T-cell (primary cell): ENCODE measurements at regions not wholly inside any gene's neighbourhood (a gene's known extent, or its start where the extent isn't known, plus 50 kb on each side); places are given as distances from the start of the nearest gene placed in this dataset.

Experiments used
- ATAC-seq, 4 experiments: fragments of 200-7000 bp in 3 of 4; fragments of 150-1000 bp in 1 of 4; cut with Tn5 transposase; replicated peaks in 1 of 4; 1 replicate in 3 of 4; 2 replicates in 1 of 4; pipeline ENCODE4 v1.10.0; 2021; ENCODE audit warnings: moderate library complexity in 3 of 4, mild to moderate bottlenecking in 2 of 4, moderate number of reproducible peaks in 1 of 4
- CTCF ChIA-PET, 2 donors: fragments of 300-600 bp; sonication (Branson Sonifier 250); formaldehyde crosslinking; loops; one replicate each; lab custom pipeline; 2022; ENCODE audit warnings: antibody characterized with exemption in 2 of 2; lab: Charles Lee
- POLR2A ChIA-PET, 2 donors: fragments of 300-600 bp; sonication (Branson Sonifier 250); formaldehyde crosslinking; loops; one replicate each; lab custom pipeline; 2022; ENCODE audit warnings: antibody characterized with exemption in 2 of 2; lab: Charles Lee
- DNase-seq, 35 experiments: peaks; one replicate each; pipeline versions ENCODE4 v3.0.0 to v3.0.0-alpha.2; 2013 to 2023
- H3K27ac ChIP-seq: one replicate; pipeline ENCODE4 v1.5.1; 2013; ENCODE audit warnings: low read length
- H3K27me3 ChIP-seq, 2 experiments: replicated peaks in 1 of 2; 1 replicate in 1 of 2; 2 replicates in 1 of 2; pipeline versions ENCODE4 v1.6.1 to v1.7.0; 2013; ENCODE audit warnings: low read length in 1 of 2, mixed read lengths in 1 of 2; ENCODE audit not compliant: control insufficient read depth in 2 of 2, insufficient read depth in 2 of 2; ENCODE audit errors: extremely low read depth in 1 of 2
- H3K36me3 ChIP-seq, 2 donors: 1 replicate in 1 of 2; 2 replicates in 1 of 2; pipeline versions ENCODE4 v1.6.1 to v1.7.0; 2013; ENCODE audit warnings: low read length in 1 of 2; ENCODE audit not compliant: control insufficient read depth in 2 of 2, insufficient read depth in 1 of 2; ENCODE audit errors: extremely low read depth in 1 of 2
- H3K4me1 ChIP-seq, 2 experiments: 1 replicate in 1 of 2; 2 replicates in 1 of 2; pipeline versions ENCODE4 v1.6.1 to v1.7.0; 2013; ENCODE audit warnings: low read length in 2 of 2, mixed read lengths in 1 of 2; ENCODE audit not compliant: insufficient read depth in 2 of 2, control insufficient read depth in 1 of 2; ENCODE audit errors: extremely low read depth in 1 of 2
- H3K4me3 ChIP-seq, 2 donors: 1 replicate in 1 of 2; 2 replicates in 1 of 2; pipeline versions ENCODE4 v1.5.1 to v1.7.0; 2013; ENCODE audit warnings: mild to moderate bottlenecking in 2 of 2, low read length in 1 of 2, moderate library complexity in 1 of 2; ENCODE audit not compliant: control insufficient read depth in 1 of 2; ENCODE audit errors: extremely low read depth in 1 of 2
- H3K9me3 ChIP-seq: 2 replicates; pipeline ENCODE4 v1.7.0; 2013
- H3K27ac Mint-ChIP-seq, 2 donors: one replicate each; pipeline ENCODE4 v1.8.0; 2020 to 2021; ENCODE audit warnings: mild to moderate bottlenecking in 2 of 2, mixed read lengths in 2 of 2
- H3K27me3 Mint-ChIP-seq, 2 donors: one replicate each; pipeline ENCODE4 v1.8.0; 2021 to 2022; ENCODE audit warnings: mixed read lengths in 2 of 2
- H3K36me3 Mint-ChIP-seq: one replicate; pipeline ENCODE4 v1.8.0; 2021; ENCODE audit warnings: mixed read lengths
- H3K4me1 Mint-ChIP-seq, 3 donors: one replicate each; pipeline ENCODE4 v1.8.0; 2020 to 2022; ENCODE audit warnings: mixed read lengths in 3 of 3, mild to moderate bottlenecking in 1 of 3
- H3K4me3 Mint-ChIP-seq, 3 donors: one replicate each; pipeline ENCODE4 v1.8.0; 2020 to 2022; ENCODE audit warnings: mild to moderate bottlenecking in 3 of 3, mixed read lengths in 3 of 3, moderate library complexity in 3 of 3
- H3K9me3 Mint-ChIP-seq, 3 donors: one replicate each; pipeline ENCODE4 v1.8.0; 2020 to 2022; ENCODE audit warnings: mixed read lengths in 3 of 3
- WGBS: methylation state at CpG from one replicate; pipeline ENCODE4 v1.1.5; 2013; ENCODE audit warnings: missing lambda C conversion rate; ENCODE audit not compliant: insufficient coverage; 5-methylcytosine and 5-hydroxymethylcytosine counted together

- Histone ChIP-seq H3K27me3 (no peaks in the 10 kb centered on the region), H3K4me1 (no peaks in the 10 kb centered on the region), H3K36me3 (no peaks in the 10 kb centered on the region), H3K4me3 (no peak overlapping the region), H3K9me3 (no peaks in the 10 kb centered on the region), H3K27ac (no peak overlapping the region)
- WGBS: 90% methylated on average over 2 of the region's 2 CpGs
- H3K27ac Mint-ChIP-seq: no peak overlapping the region
- no peak for ATAC-seq
- DNase-seq: no peak
- H3K36me3 Mint-ChIP-seq: no peaks in the 10 kb centered on the region
- H3K4me3 Mint-ChIP-seq: no peak overlapping the region
- POLR2A ChIA-PET: no interaction called here
- no peaks in the 10 kb centered on the region for H3K27me3 Mint-ChIP-seq
- CTCF ChIA-PET: no interaction called here
- H3K4me1 Mint-ChIP-seq: no peaks in the 10 kb centered on the region
- peaks cover 0 to 10% (median 7%) of the 10 kb centered on the region in 3 donors for H3K9me3 Mint-ChIP-seq
These were observed 144.1 kb downstream of the MAT2B start for GRCh38 chr5:163649514-163649913.

GRCh38 chr5:163653526-163653925, 148.1 kb downstream of the MAT2B start:
- ChIA-PET CTCF (no interaction called here), POLR2A (no interaction called here)
- H3K4me1 Mint-ChIP-seq: no peaks in the 10 kb centered on the region
- H3K27ac ChIP-seq: no peak overlapping the region
- no peak for DNase-seq
- H3K4me3 ChIP-seq: no peak overlapping the region
- H3K9me3 Mint-ChIP-seq: peaks cover 4 to 10% (median 7%) of the 10 kb centered on the region in 3 donors
- no peaks in the 10 kb centered on the region for H3K36me3 Mint-ChIP-seq
- no CpG with 5 or more reads among the region's 1 CpG for WGBS
- no peaks in the 10 kb centered on the region for H3K9me3 ChIP-seq
- no peaks in the 10 kb centered on the region for H3K4me1 ChIP-seq
- H3K27me3 ChIP-seq: no peaks in the 10 kb centered on the region
- no peak for ATAC-seq
- no peaks in the 10 kb centered on the region for H3K36me3 ChIP-seq
- no peak overlapping the region for H3K4me3 Mint-ChIP-seq
- no peak overlapping the region for H3K27ac Mint-ChIP-seq
- peaks cover 2 to 5% of the 10 kb centered on the region in 2 donors for H3K27me3 Mint-ChIP-seq

- Mint-ChIP-seq H3K4me3 (no peak overlapping the region), H3K27me3 (peaks cover 2 to 10% of the 10 kb centered on the region in 2 donors), H3K9me3 (peaks cover 4 to 7% (median 5%) of the 10 kb centered on the region in 3 donors), H3K36me3 (no peaks in the 10 kb centered on the region), H3K4me1 (no peaks in the 10 kb centered on the region), H3K27ac (no peak overlapping the region)
- Histone ChIP-seq H3K27ac (no peak overlapping the region), H3K9me3 (no peaks in the 10 kb centered on the region), H3K4me1 (no peaks in the 10 kb centered on the region), H3K36me3 (no peaks in the 10 kb centered on the region), H3K27me3 (no peaks in the 10 kb centered on the region), H3K4me3 (no peak overlapping the region)
- POLR2A ChIA-PET: no interaction called here
- DNase-seq: no peak
- CTCF ChIA-PET: no interaction called here
- ATAC-seq: no peak
- 80% methylated on average over 5 of the region's 7 CpGs for WGBS
These were observed 153.5 kb downstream of the MAT2B start for GRCh38 chr5:163658702-163659567.

- Mint-ChIP-seq H3K36me3 (no peaks in the 10 kb centered on the region), H3K27me3 (peaks cover 2 to 10% of the 10 kb centered on the region in 2 donors), H3K9me3 (peaks cover 0 to 4% (median 4%) of the 10 kb centered on the region in 3 donors), H3K4me1 (no peaks in the 10 kb centered on the region), H3K27ac (no peak overlapping the region), H3K4me3 (no peak overlapping the region)
- Histone ChIP-seq H3K36me3 (no peaks in the 10 kb centered on the region), H3K27me3 (no peaks in the 10 kb centered on the region), H3K4me1 (no peaks in the 10 kb centered on the region), H3K27ac (no peak overlapping the region), H3K9me3 (no peaks in the 10 kb centered on the region), H3K4me3 (no peak overlapping the region)
- ATAC-seq (no peak), DNase-seq (no peak)
- ChIA-PET POLR2A (no interaction called here), CTCF (no interaction called here)
- no CpG with 5 or more reads among the region's 3 CpGs for WGBS
These were observed 154.1 kb downstream of the MAT2B start for GRCh38 chr5:163659568-163659902.

- ChIA-PET POLR2A (no interaction called here), CTCF (no interaction called here)
- peaks cover 2 to 10% of the 10 kb centered on the region in 2 donors for H3K27me3 Mint-ChIP-seq
- WGBS: no CpG with 5 or more reads among the region's 1 CpG
- DNase-seq (no peak), ATAC-seq (no peak)
- Histone ChIP-seq H3K4me1 (no peaks in the 10 kb centered on the region), H3K27ac (no peak overlapping the region), H3K27me3 (no peaks in the 10 kb centered on the region), H3K36me3 (no peaks in the 10 kb centered on the region), H3K9me3 (no peaks in the 10 kb centered on the region), H3K4me3 (no peak overlapping the region)
- H3K9me3 Mint-ChIP-seq: peaks cover 0 to 4% (median 3%) of the 10 kb centered on the region in 3 donors
- H3K4me3 Mint-ChIP-seq: no peak overlapping the region
- H3K27ac Mint-ChIP-seq: no peak overlapping the region
- H3K4me1 Mint-ChIP-seq: no peaks in the 10 kb centered on the region
- no peaks in the 10 kb centered on the region for H3K36me3 Mint-ChIP-seq
These were observed 155.1 kb downstream of the MAT2B start for GRCh38 chr5:163660486-163660885.

DNA sequence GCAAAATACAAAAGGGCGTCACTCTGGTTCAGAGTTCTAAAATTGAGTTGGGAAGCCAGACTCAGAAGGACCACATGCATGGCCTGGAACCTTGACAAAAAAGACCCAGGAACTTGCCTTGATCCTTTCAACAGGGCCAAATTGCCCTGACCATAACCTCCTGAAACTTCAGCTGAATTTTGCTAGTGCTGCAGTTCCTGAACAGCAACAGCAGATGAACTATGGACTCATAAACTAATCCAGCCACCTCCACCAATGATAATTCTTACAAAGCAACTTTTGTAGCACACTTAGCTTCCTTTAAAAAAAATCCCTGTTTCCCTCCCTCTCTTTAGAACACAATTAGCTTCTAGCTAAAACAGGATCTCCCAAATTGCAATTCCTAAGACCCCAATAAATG, 155.9 kb downstream of the MAT2B start:
- no peak overlapping the region for H3K4me3 Mint-ChIP-seq

More for the DNA sequence above, 155.9 kb downstream of the MAT2B start:
- ATAC-seq (no peak), DNase-seq (no peak)
- peaks cover 0 to 4% (median 3%) of the 10 kb centered on the region in 3 donors for H3K9me3 Mint-ChIP-seq
- H3K27me3 ChIP-seq: no peaks in the 10 kb centered on the region
- no peaks in the 10 kb centered on the region for H3K9me3 ChIP-seq
- no peak overlapping the region for H3K27ac ChIP-seq
- WGBS: 60% methylated on average over 1 of the region's 1 CpG
- no peak overlapping the region for H3K27ac Mint-ChIP-seq
- H3K36me3 Mint-ChIP-seq: no peaks in the 10 kb centered on the region
- H3K4me1 Mint-ChIP-seq: no peaks in the 10 kb centered on the region
- no peaks in the 10 kb centered on the region for H3K36me3 ChIP-seq
- ChIA-PET POLR2A (no interaction called here), CTCF (no interaction called here)
- H3K27me3 Mint-ChIP-seq: peaks cover 2 to 5% of the 10 kb centered on the region in 2 donors
- no peaks in the 10 kb centered on the region for H3K4me1 ChIP-seq
- no peak overlapping the region for H3K4me3 ChIP-seq
